Pons (tissue), 1 donor: ENCODE measurements at regions not wholly inside any gene's neighbourhood (a gene's known extent, or its start where the extent isn't known, plus 50 kb on each side); places are given as distances from the start of the nearest gene placed in this dataset.

Experiments used
- DNase-seq: peaks from one replicate; pipeline ENCODE4 v3.0.0-alpha.2; 2016; ENCODE audit warnings: low spot score

- no peak for DNase-seq
These were observed 210.6 kb downstream of the HAPSTR1 start for GRCh38 chr16:9302072-9302471.

GRCh38 chr16:9306753-9307152 is 215.3 kb downstream of the HAPSTR1 start:
- no peak for DNase-seq

- no peak for DNase-seq
These were observed 216.0 kb downstream of the HAPSTR1 start for GRCh38 chr16:9307446-9307845.

GRCh38 chr16:9308356-9308801 is 216.9 kb downstream of the HAPSTR1 start:
- DNase-seq = no peak

- DNase-seq = no peak
These were observed 217.4 kb downstream of the HAPSTR1 start for GRCh38 chr16:9308850-9309249.

GRCh38 chr16:9309844-9310243 is 218.4 kb downstream of the HAPSTR1 start:
- DNase-seq = no peak

- peak; percentile 26 for DNase-seq
These were observed 220.0 kb downstream of the HAPSTR1 start for GRCh38 chr16:9311303-9311954.

GRCh38 chr16:9316008-9316407 is 224.6 kb downstream of the HAPSTR1 start:
- DNase-seq = no peak

- DNase-seq = peak; percentile 69
These were observed 225.2 kb downstream of the HAPSTR1 start for GRCh38 chr16:9316615-9317014.

- DNase-seq = no peak
These were observed 227.3 kb downstream of the HAPSTR1 start for GRCh38 chr16:9318764-9319163.

- no peak for DNase-seq
These were observed 231.3 kb downstream of the HAPSTR1 start for GRCh38 chr16:9322769-9323168.

GRCh38 chr16:9323170-9323569 is 231.7 kb downstream of the HAPSTR1 start:
- peak; percentile 15 for DNase-seq

GRCh38 chr16:9327253-9327652 is 235.8 kb downstream of the HAPSTR1 start:
- no peak for DNase-seq

- no peak for DNase-seq
These were observed 237.0 kb downstream of the HAPSTR1 start for GRCh38 chr16:9328411-9328810.

GRCh38 chr16:9330095-9330494 is 238.7 kb downstream of the HAPSTR1 start:
- DNase-seq = no peak

GRCh38 chr16:9331503-9331902 is 240.1 kb downstream of the HAPSTR1 start:
- peak; percentile 44 for DNase-seq

GRCh38 chr16:9332574-9333148 is 241.2 kb downstream of the HAPSTR1 start:
- DNase-seq = no peak

GRCh38 chr16:9333469-9333868 is 242.0 kb downstream of the HAPSTR1 start:
- DNase-seq = no peak

GRCh38 chr16:9334103-9334502 is 242.7 kb downstream of the HAPSTR1 start:
- no peak for DNase-seq

GRCh38 chr16:9337308-9338032 is 246.0 kb downstream of the HAPSTR1 start:
- DNase-seq = no peak

GRCh38 chr16:9338068-9338467 is 246.6 kb downstream of the HAPSTR1 start:
- DNase-seq = no peak

- DNase-seq = no peak
These were observed 247.1 kb downstream of the HAPSTR1 start for GRCh38 chr16:9338510-9338909.

- DNase-seq = no peak
These were observed 249.2 kb downstream of the HAPSTR1 start for GRCh38 chr16:9340526-9341256.
